ENCODE measurements at regions not wholly inside any gene's neighbourhood (a gene's known extent, or its start where the extent isn't known, plus 50 kb on each side); places are given as distances from the start of the nearest gene placed in this dataset.

DNA sequence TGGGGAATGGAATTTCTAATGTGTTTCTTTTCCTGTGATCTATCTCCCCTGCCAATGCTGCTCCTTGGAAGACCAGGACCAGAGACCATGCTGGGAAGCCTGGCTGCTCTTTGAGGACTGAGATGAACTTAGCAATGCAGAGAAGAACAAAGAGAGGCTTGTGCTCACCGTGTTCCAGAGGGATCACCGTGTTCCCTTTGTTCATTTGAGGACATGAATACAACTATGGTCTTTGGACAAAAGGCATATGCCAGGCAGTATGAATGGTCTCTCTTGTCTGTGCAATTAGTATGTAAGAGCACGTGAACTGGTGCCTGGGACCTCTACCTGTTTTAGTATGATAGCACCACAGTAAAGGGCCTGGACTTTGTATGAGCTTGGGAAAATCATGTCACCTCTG, 139.9 kb downstream of the TDRD15 start:
- TF ChIP-seq, protein P1, sequence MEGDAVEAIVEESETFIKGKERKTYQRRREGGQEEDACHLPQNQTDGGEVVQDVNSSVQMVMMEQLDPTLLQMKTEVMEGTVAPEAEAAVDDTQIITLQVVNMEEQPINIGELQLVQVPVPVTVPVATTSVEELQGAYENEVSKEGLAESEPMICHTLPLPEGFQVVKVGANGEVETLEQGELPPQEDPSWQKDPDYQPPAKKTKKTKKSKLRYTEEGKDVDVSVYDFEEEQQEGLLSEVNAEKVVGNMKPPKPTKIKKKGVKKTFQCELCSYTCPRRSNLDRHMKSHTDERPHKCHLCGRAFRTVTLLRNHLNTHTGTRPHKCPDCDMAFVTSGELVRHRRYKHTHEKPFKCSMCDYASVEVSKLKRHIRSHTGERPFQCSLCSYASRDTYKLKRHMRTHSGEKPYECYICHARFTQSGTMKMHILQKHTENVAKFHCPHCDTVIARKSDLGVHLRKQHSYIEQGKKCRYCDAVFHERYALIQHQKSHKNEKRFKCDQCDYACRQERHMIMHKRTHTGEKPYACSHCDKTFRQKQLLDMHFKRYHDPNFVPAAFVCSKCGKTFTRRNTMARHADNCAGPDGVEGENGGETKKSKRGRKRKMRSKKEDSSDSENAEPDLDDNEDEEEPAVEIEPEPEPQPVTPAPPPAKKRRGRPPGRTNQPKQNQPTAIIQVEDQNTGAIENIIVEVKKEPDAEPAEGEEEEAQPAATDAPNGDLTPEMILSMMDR (IDR thresholded peaks at IDR 0.05), result no peak
- TF ChIP-seq TCF7 (CRISPR knock-in tag; IDR thresholded peaks at IDR 0.05; ENCODE audit: low read depth) (no peak), ZNF263 (CRISPR knock-in tag; IDR thresholded peaks at IDR 0.05; ENCODE audit: low read depth) (no peak), FOXK1 (CRISPR knock-in tag; IDR thresholded peaks at IDR 0.05) (no peak)
- TF ChIP-seq, protein P2, sequence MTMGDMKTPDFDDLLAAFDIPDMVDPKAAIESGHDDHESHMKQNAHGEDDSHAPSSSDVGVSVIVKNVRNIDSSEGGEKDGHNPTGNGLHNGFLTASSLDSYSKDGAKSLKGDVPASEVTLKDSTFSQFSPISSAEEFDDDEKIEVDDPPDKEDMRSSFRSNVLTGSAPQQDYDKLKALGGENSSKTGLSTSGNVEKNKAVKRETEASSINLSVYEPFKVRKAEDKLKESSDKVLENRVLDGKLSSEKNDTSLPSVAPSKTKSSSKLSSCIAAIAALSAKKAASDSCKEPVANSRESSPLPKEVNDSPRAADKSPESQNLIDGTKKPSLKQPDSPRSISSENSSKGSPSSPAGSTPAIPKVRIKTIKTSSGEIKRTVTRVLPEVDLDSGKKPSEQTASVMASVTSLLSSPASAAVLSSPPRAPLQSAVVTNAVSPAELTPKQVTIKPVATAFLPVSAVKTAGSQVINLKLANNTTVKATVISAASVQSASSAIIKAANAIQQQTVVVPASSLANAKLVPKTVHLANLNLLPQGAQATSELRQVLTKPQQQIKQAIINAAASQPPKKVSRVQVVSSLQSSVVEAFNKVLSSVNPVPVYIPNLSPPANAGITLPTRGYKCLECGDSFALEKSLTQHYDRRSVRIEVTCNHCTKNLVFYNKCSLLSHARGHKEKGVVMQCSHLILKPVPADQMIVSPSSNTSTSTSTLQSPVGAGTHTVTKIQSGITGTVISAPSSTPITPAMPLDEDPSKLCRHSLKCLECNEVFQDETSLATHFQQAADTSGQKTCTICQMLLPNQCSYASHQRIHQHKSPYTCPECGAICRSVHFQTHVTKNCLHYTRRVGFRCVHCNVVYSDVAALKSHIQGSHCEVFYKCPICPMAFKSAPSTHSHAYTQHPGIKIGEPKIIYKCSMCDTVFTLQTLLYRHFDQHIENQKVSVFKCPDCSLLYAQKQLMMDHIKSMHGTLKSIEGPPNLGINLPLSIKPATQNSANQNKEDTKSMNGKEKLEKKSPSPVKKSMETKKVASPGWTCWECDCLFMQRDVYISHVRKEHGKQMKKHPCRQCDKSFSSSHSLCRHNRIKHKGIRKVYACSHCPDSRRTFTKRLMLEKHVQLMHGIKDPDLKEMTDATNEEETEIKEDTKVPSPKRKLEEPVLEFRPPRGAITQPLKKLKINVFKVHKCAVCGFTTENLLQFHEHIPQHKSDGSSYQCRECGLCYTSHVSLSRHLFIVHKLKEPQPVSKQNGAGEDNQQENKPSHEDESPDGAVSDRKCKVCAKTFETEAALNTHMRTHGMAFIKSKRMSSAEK (CRISPR knock-in tag; IDR thresholded peaks at IDR 0.05; ENCODE audit: borderline replicate concordance), result no peak
- TF ChIP-seq, protein P3, sequence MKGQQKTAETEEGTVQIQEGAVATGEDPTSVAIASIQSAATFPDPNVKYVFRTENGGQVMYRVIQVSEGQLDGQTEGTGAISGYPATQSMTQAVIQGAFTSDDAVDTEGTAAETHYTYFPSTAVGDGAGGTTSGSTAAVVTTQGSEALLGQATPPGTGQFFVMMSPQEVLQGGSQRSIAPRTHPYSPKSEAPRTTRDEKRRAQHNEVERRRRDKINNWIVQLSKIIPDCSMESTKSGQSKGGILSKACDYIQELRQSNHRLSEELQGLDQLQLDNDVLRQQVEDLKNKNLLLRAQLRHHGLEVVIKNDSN (CRISPR knock-in tag; IDR thresholded peaks at IDR 0.05), result no peak

All from WTC11 (cell line).